Smooth muscle cell (in vitro differentiated cells): ENCODE measurements at regions not wholly inside any gene's neighbourhood (a gene's known extent, or its start where the extent isn't known, plus 50 kb on each side); places are given as distances from the start of the nearest gene placed in this dataset.

Experiments
- DNase-seq: peaks from one replicate; lab custom pipeline; 2025; ENCODE audit not compliant: unreplicated experiment; lab: John Stamatoyannopoulos, UW
- H2AFZ ChIP-seq: fragments of 200-600 bp; sonication (generic); 2 replicates; pipeline ENCODE4 v1.6.0; 2016; ENCODE audit warnings: antibody characterized with exemption, low read depth, mild to moderate bottlenecking
- H3F3A ChIP-seq: fragments of 200-600 bp; sonication (generic); 2 replicates; pipeline ENCODE4 v1.6.0; 2017; ENCODE audit warnings: antibody characterized with exemption, low read depth
- H3K27ac ChIP-seq: fragments of 200-600 bp; sonication (generic); 2 replicates; pipeline ENCODE4 v1.5.1; 2016; ENCODE audit warnings: low read depth, mild to moderate bottlenecking
- H3K27me3 ChIP-seq: fragments of 200-600 bp; sonication (generic); 2 replicates; pipeline ENCODE4 v1.6.1; 2016; ENCODE audit warnings: low read depth, mild to moderate bottlenecking
- H3K36me3 ChIP-seq: fragments of 200-600 bp; sonication (generic); 2 replicates; pipeline ENCODE4 v1.5.1; 2016; ENCODE audit warnings: low read depth
- H3K4me1 ChIP-seq: fragments of 200-600 bp; sonication (generic); 2 replicates; pipeline ENCODE4 v1.5.1; 2016; ENCODE audit warnings: low read depth
- H3K4me2 ChIP-seq: fragments of 200-600 bp; sonication (generic); 2 replicates; pipeline ENCODE4 v1.6.0; 2016; ENCODE audit warnings: mild to moderate bottlenecking
- H3K4me3 ChIP-seq: fragments of 200-600 bp; sonication (generic); 2 replicates; pipeline ENCODE4 v1.5.1; 2016; ENCODE audit warnings: mild to moderate bottlenecking
- H3K79me2 ChIP-seq: fragments of 200-600 bp; sonication (generic); 2 replicates; pipeline ENCODE4 v1.6.0; 2016; ENCODE audit warnings: low read depth, mild to moderate bottlenecking
- H3K9ac ChIP-seq: fragments of 200-600 bp; sonication (generic); 2 replicates; pipeline ENCODE4 v1.6.0; 2016; ENCODE audit warnings: low read depth
- H3K9me3 ChIP-seq: fragments of 200-600 bp; sonication (generic); replicated peaks from 2 replicates; pipeline ENCODE4 v1.5.1; 2016; ENCODE audit warnings: low read depth
- H4K20me1 ChIP-seq: fragments of 200-600 bp; sonication (generic); 2 replicates; pipeline ENCODE4 v1.6.0; 2016; ENCODE audit warnings: low read depth
- CTCF ChIP-seq: fragments of 200-600 bp; sonication (generic); IDR thresholded peaks from 2 replicates; pipeline ENCODE4 v1.5.1; 2017; ENCODE audit warnings: borderline replicate concordance, mild to moderate bottlenecking, antibody characterized with exemption; ENCODE audit not compliant: insufficient read depth, poor library complexity, severe bottlenecking
- WGBS: methylation state at CpG from one replicate; pipeline ENCODE4 v1.1.7; 2016; ENCODE audit warnings: low lambda C conversion rate; 5-methylcytosine and 5-hydroxymethylcytosine counted together

GRCh38 chr4:175351473-175351872 is 433.3 kb downstream of the ADAM29 start:
- H4K20me1 ChIP-seq: no peaks in the 10 kb centered on the region
- H3K27me3 ChIP-seq: no peaks in the 10 kb centered on the region
- H3K27ac ChIP-seq: no peak overlapping the region
- no peaks in the 10 kb centered on the region for H3K4me1 ChIP-seq
- H3K4me2 ChIP-seq: no peak overlapping the region
- no peaks in the 10 kb centered on the region for H3K36me3 ChIP-seq
- H3K4me3 ChIP-seq: no peak overlapping the region
- no peaks in the 10 kb centered on the region for H3F3A ChIP-seq
- TF ChIP-seq CTCF: no peak
- no peak for DNase-seq
- no peak overlapping the region for H2AFZ ChIP-seq
- H3K79me2 ChIP-seq: no peaks in the 10 kb centered on the region
- H3K9me3 ChIP-seq: no peaks in the 10 kb centered on the region
- 90% methylated on average over 2 of the region's 2 CpGs for WGBS
- no peak overlapping the region for H3K9ac ChIP-seq

GRCh38 chr4:175369087-175369486 is 443.0 kb downstream of the GPM6A start:
- H3K9me3 ChIP-seq: no peaks in the 10 kb centered on the region
- no peak for DNase-seq
- no peak overlapping the region for H3K4me3 ChIP-seq
- H2AFZ ChIP-seq: no peak overlapping the region
- 62% methylated on average over 6 of the region's 6 CpGs for WGBS
- no peaks in the 10 kb centered on the region for H4K20me1 ChIP-seq
- H3K36me3 ChIP-seq: no peaks in the 10 kb centered on the region
- no peaks in the 10 kb centered on the region for H3F3A ChIP-seq
- H3K27ac ChIP-seq: no peak overlapping the region
- no peaks in the 10 kb centered on the region for H3K4me1 ChIP-seq
- no peaks in the 10 kb centered on the region for H3K79me2 ChIP-seq
- H3K9ac ChIP-seq: no peak overlapping the region
- peaks cover 3% of the 10 kb centered on the region for H3K27me3 ChIP-seq
- no peak overlapping the region for H3K4me2 ChIP-seq
- no peak for TF ChIP-seq CTCF

GRCh38 chr4:175371091-175371490 is 441.0 kb downstream of the GPM6A start:
- no peak for TF ChIP-seq CTCF
- no peaks in the 10 kb centered on the region for H3K36me3 ChIP-seq
- H3K9me3 ChIP-seq: no peaks in the 10 kb centered on the region
- no peaks in the 10 kb centered on the region for H3K4me1 ChIP-seq
- no peak overlapping the region for H3K4me2 ChIP-seq
- H3K9ac ChIP-seq: no peak overlapping the region
- 81% methylated on average over 1 of the region's 1 CpG for WGBS
- H4K20me1 ChIP-seq: no peaks in the 10 kb centered on the region
- no peak overlapping the region for H3K4me3 ChIP-seq
- H3K27me3 ChIP-seq: peaks cover 3% of the 10 kb centered on the region
- H3K27ac ChIP-seq: no peak overlapping the region
- no peak for DNase-seq
- no peaks in the 10 kb centered on the region for H3F3A ChIP-seq
- no peaks in the 10 kb centered on the region for H3K79me2 ChIP-seq
- no peak overlapping the region for H2AFZ ChIP-seq

GRCh38 chr4:175373031-175373430 is 439.0 kb downstream of the GPM6A start:
- no peak for DNase-seq
- no peak overlapping the region for H2AFZ ChIP-seq
- no peak overlapping the region for H3K27ac ChIP-seq
- H3K9me3 ChIP-seq: no peaks in the 10 kb centered on the region
- H3K27me3 ChIP-seq: no peaks in the 10 kb centered on the region
- no peaks in the 10 kb centered on the region for H3K79me2 ChIP-seq
- no peaks in the 10 kb centered on the region for H3K36me3 ChIP-seq
- no peak for TF ChIP-seq CTCF
- H3F3A ChIP-seq: no peaks in the 10 kb centered on the region
- H3K9ac ChIP-seq: no peak overlapping the region
- no peaks in the 10 kb centered on the region for H4K20me1 ChIP-seq
- H3K4me1 ChIP-seq: no peaks in the 10 kb centered on the region
- H3K4me3 ChIP-seq: no peak overlapping the region
- no peak overlapping the region for H3K4me2 ChIP-seq
